ENCODE measurements at regions not wholly inside any gene's neighbourhood (a gene's known extent, or its start where the extent isn't known, plus 50 kb on each side); places are given as distances from the start of the nearest gene placed in this dataset.

DNA sequence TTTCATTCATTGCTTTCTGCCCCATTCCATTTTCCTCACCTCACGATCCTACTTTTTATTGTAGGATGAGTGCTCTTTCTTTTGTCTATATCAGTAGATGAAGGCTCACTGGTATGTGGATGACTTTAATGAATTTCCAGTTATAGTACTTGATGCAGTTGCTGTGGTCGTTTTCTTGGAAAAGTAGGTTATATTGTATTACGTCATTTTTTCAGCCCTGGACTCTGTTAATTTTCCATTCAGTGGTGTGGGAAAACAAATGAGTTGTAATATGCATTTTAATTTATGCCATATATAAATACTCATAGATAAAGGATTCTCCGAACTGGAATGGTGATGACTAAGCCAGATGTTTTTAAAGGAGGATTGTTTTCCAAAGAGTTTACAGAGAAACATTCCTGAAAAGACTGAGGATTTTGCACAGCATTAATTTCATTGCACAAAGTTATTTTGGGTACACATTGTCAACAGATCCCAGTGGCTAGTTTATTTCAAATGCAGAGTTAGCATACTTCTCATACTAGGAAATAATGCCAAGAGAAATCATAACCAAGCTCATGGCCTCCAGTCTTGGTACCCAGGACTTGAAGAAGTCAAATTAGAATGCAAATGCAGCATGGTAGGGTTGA lies 189.7 kb downstream of the PAX3 start:
- no peak overlapping the region for H2AFZ ChIP-seq (ENCODE audit: low read length)
- H3K4me1 ChIP-seq (ENCODE audit: control insufficient read depth, extremely low read depth, insufficient read depth, low read length), result no peaks in the 10 kb centered on the region
- no peak overlapping the region for H3K27ac ChIP-seq (ENCODE audit: insufficient read depth, low read length)
- no peak overlapping the region for H3K4me2 ChIP-seq (ENCODE audit: extremely low read depth, insufficient read depth, low read length)
- no peaks in the 10 kb centered on the region for H3K9me3 ChIP-seq (ENCODE audit: control insufficient read depth, insufficient read depth, low read depth, low read length)
- no peaks in the 10 kb centered on the region for H3K27me3 ChIP-seq (ENCODE audit: control insufficient read depth, insufficient read depth, low read length)
- H4K20me1 ChIP-seq (ENCODE audit: control insufficient read depth, extremely low read depth, insufficient read depth, low read length), result no peaks in the 10 kb centered on the region
- DNase-seq (ENCODE audit: low read depth in 2 of 2), result peak in 1 of 2 donors; percentile 1
- no peaks in the 10 kb centered on the region for H3K36me3 ChIP-seq (ENCODE audit: control insufficient read depth, insufficient read depth, low read length)
- H3K79me2 ChIP-seq (ENCODE audit: control insufficient read depth, insufficient read depth, low read length), result no peaks in the 10 kb centered on the region
- H3K4me3 ChIP-seq (replicated peaks in 1 of 4; ENCODE audit: control extremely low read depth in 1 of 4, insufficient read depth in 1 of 4, low read depth in 3 of 4, low read length in 4 of 4), result no peak overlapping the region
- no peak for TF ChIP-seq EZH2 (IDR thresholded peaks at IDR 0.05; ENCODE audit: low read length, missing control alignments)
- TF ChIP-seq, protein P1, sequence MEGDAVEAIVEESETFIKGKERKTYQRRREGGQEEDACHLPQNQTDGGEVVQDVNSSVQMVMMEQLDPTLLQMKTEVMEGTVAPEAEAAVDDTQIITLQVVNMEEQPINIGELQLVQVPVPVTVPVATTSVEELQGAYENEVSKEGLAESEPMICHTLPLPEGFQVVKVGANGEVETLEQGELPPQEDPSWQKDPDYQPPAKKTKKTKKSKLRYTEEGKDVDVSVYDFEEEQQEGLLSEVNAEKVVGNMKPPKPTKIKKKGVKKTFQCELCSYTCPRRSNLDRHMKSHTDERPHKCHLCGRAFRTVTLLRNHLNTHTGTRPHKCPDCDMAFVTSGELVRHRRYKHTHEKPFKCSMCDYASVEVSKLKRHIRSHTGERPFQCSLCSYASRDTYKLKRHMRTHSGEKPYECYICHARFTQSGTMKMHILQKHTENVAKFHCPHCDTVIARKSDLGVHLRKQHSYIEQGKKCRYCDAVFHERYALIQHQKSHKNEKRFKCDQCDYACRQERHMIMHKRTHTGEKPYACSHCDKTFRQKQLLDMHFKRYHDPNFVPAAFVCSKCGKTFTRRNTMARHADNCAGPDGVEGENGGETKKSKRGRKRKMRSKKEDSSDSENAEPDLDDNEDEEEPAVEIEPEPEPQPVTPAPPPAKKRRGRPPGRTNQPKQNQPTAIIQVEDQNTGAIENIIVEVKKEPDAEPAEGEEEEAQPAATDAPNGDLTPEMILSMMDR (conservative IDR thresholded peaks at IDR 0.05 in 1 of 2, IDR thresholded peaks at IDR 0.05 in 1 of 2; ENCODE audit: low read depth in 1 of 2, low read length in 2 of 2), result no peak
- no peak overlapping the region for H3K9ac ChIP-seq (ENCODE audit: insufficient read depth, low read length)

DNA sequence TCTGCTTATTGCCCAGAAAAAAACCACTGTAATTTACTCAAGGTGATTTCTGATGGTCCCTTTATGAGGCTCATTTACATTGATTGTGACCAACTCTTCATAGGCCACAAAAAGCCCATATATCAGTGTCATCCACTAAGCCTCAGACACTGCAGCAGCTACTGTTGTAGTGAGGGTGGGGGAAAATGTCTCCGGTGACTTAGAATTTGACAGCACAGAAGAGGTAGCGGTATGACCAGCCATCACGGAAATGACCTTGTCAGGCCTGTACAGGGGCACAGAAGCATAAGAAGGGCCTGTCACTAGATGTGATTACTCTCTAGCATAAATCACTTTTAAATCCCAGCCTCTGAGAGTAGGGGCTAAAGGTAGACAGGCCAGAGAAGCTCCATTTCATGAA lies 190.3 kb downstream of the PAX3 start:
- TF ChIP-seq EZH2 (IDR thresholded peaks at IDR 0.05; ENCODE audit: low read length, missing control alignments), result no peak
- TF ChIP-seq, protein P1 (conservative IDR thresholded peaks at IDR 0.05 in 1 of 2, IDR thresholded peaks at IDR 0.05 in 1 of 2; ENCODE audit: low read depth in 1 of 2, low read length in 2 of 2), result no peak
- no peak overlapping the region for H3K4me2 ChIP-seq (ENCODE audit: extremely low read depth, insufficient read depth, low read length)
- no peak overlapping the region for H3K9ac ChIP-seq (ENCODE audit: insufficient read depth, low read length)
- no peak overlapping the region for H3K4me3 ChIP-seq (replicated peaks in 1 of 4; ENCODE audit: control extremely low read depth in 1 of 4, insufficient read depth in 1 of 4, low read depth in 3 of 4, low read length in 4 of 4)
- no peak overlapping the region for H3K27ac ChIP-seq (ENCODE audit: insufficient read depth, low read length)
- no peak overlapping the region for H2AFZ ChIP-seq (ENCODE audit: low read length)
- H3K36me3 ChIP-seq (ENCODE audit: control insufficient read depth, insufficient read depth, low read length), result no peaks in the 10 kb centered on the region
- H3K9me3 ChIP-seq (ENCODE audit: control insufficient read depth, insufficient read depth, low read depth, low read length), result no peaks in the 10 kb centered on the region
- no peaks in the 10 kb centered on the region for H3K27me3 ChIP-seq (ENCODE audit: control insufficient read depth, insufficient read depth, low read length)
- no peak for DNase-seq (ENCODE audit: low read depth in 2 of 2)
- no peaks in the 10 kb centered on the region for H4K20me1 ChIP-seq (ENCODE audit: control insufficient read depth, extremely low read depth, insufficient read depth, low read length)
- no peaks in the 10 kb centered on the region for H3K79me2 ChIP-seq (ENCODE audit: control insufficient read depth, insufficient read depth, low read length)
- no peaks in the 10 kb centered on the region for H3K4me1 ChIP-seq (ENCODE audit: control insufficient read depth, extremely low read depth, insufficient read depth, low read length)

DNA sequence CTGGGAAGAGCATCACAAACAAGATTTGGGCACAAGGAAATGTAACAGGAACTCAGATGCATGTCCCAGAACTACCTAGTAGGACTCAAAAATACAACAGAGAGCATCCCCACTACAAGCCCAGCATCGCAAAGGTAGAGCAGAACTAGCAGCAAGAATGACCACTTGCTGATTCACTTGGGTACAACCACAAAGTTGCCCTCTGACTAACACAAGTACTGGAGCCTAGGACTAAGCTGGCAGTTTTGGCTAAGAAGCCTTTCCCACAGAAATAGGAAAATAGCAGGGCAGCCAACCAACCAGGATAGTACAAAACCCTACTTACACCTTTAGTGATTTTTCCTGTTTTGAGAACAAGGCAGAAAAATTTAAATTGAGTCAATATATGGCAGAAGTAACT lies 193.8 kb downstream of the PAX3 start:
- Histone ChIP-seq H3K4me1 (ENCODE audit: control insufficient read depth, extremely low read depth, insufficient read depth, low read length) (no peaks in the 10 kb centered on the region), H4K20me1 (ENCODE audit: control insufficient read depth, extremely low read depth, insufficient read depth, low read length) (no peaks in the 10 kb centered on the region), H3K4me2 (ENCODE audit: extremely low read depth, insufficient read depth, low read length) (no peak overlapping the region), H3K27ac (ENCODE audit: insufficient read depth, low read length) (no peak overlapping the region), H3K9me3 (ENCODE audit: control insufficient read depth, insufficient read depth, low read depth, low read length) (no peaks in the 10 kb centered on the region), H3K4me3 (replicated peaks in 1 of 4; ENCODE audit: control extremely low read depth in 1 of 4, insufficient read depth in 1 of 4, low read depth in 3 of 4, low read length in 4 of 4) (no peak overlapping the region), H3K36me3 (ENCODE audit: control insufficient read depth, insufficient read depth, low read length) (no peaks in the 10 kb centered on the region), H3K27me3 (ENCODE audit: control insufficient read depth, insufficient read depth, low read length) (no peaks in the 10 kb centered on the region), H2AFZ (ENCODE audit: low read length) (no peak overlapping the region), H3K9ac (ENCODE audit: insufficient read depth, low read length) (no peak overlapping the region), H3K79me2 (ENCODE audit: control insufficient read depth, insufficient read depth, low read length) (no peaks in the 10 kb centered on the region)
- TF ChIP-seq EZH2 (IDR thresholded peaks at IDR 0.05; ENCODE audit: low read length, missing control alignments), result no peak
- TF ChIP-seq, protein P1 (conservative IDR thresholded peaks at IDR 0.05 in 1 of 2, IDR thresholded peaks at IDR 0.05 in 1 of 2; ENCODE audit: low read depth in 1 of 2, low read length in 2 of 2), result no peak
- DNase-seq (ENCODE audit: low read depth in 2 of 2), result peak in 1 of 2 donors; percentile 8
